GM12878 (cell line): ENCODE measurements at regions not wholly inside any gene's neighbourhood (a gene's known extent, or its start where the extent isn't known, plus 50 kb on each side); places are given as distances from the start of the nearest gene placed in this dataset.

Source experiments
- ATF7 ChIP-seq: fragments of 450-650 bp; IDR thresholded peaks from 2 replicates; pipeline ENCODE4 v1.6.1; 2016; ENCODE audit warnings: low read depth, mild to moderate bottlenecking
- BMI1 ChIP-seq: fragments of 450-650 bp; IDR thresholded peaks from 2 replicates; pipeline ENCODE4 v1.6.1; 2016; ENCODE audit warnings: mild to moderate bottlenecking, moderate library complexity, borderline replicate concordance
- CBFB ChIP-seq: IDR thresholded peaks from 2 replicates; pipeline ENCODE4 v1.6.1; 2016; ENCODE audit warnings: antibody characterized with exemption, low read depth
- EP300 ChIP-seq, 2 experiments: fragments of 150-350 bp in 1 of 2; IDR thresholded peaks; 2 replicates each; pipeline ENCODE4 v1.6.1; 2011 to 2012; ENCODE audit warnings: low read depth in 2 of 2, low read length in 2 of 2, borderline replicate concordance in 1 of 2, improper control_type of control experiment in 1 of 2, inconsistent platforms in 1 of 2; ENCODE audit not compliant: control insufficient read depth in 1 of 2
- ETV6 ChIP-seq, 2 experiments: fragments of 450-650 bp in 1 of 2; IDR thresholded peaks in 1 of 2; conservative IDR thresholded peaks in 1 of 2; 2 replicates each; pipeline ENCODE4 v1.6.1; 2014; ENCODE audit warnings: antibody characterized with exemption in 1 of 2, borderline replicate concordance in 1 of 2, low read depth in 1 of 2, mild to moderate bottlenecking in 1 of 2, moderate library complexity in 1 of 2
- JUNB ChIP-seq: IDR thresholded peaks from 2 replicates; pipeline ENCODE4 v1.6.1; 2016; ENCODE audit warnings: antibody characterized with exemption, mild to moderate bottlenecking
- MEF2A ChIP-seq: IDR thresholded peaks from 2 replicates; pipeline ENCODE4 v1.6.1; 2011; ENCODE audit warnings: low read depth, mild to moderate bottlenecking, low read length, moderate library complexity; ENCODE audit not compliant: insufficient read depth
- MEF2B ChIP-seq: fragments of 450-650 bp; IDR thresholded peaks from 2 replicates; pipeline ENCODE4 v1.6.1; 2018; ENCODE audit warnings: mild to moderate bottlenecking, moderate library complexity; ENCODE audit not compliant: partially characterized antibody, poor library complexity, severe bottlenecking
- MTA2 ChIP-seq: fragments of 450-650 bp; IDR thresholded peaks from 2 replicates; pipeline ENCODE4 v1.6.1; 2016; ENCODE audit warnings: low read depth, mild to moderate bottlenecking, moderate library complexity
- NFYA ChIP-seq: IDR thresholded peaks from 2 replicates; pipeline ENCODE4 v1.6.1; 2011; ENCODE audit warnings: low read depth, mild to moderate bottlenecking, low read length, improper control_type of control experiment, borderline replicate concordance
- PAX5 ChIP-seq: IDR thresholded peaks from 2 replicates; pipeline ENCODE4 v1.6.1; 2011; ENCODE audit warnings: low read depth, low read length, borderline replicate concordance
- PML ChIP-seq: IDR thresholded peaks from 2 replicates; pipeline ENCODE4 v1.6.1; 2012; ENCODE audit warnings: low read length, inconsistent platforms
- POU2F2 ChIP-seq: IDR thresholded peaks from 3 replicates; pipeline ENCODE4 v1.6.1; 2011; ENCODE audit warnings: low read depth, mild to moderate bottlenecking, low read length, borderline replicate concordance
- RAD51 ChIP-seq: fragments of 450-650 bp; IDR thresholded peaks from 2 replicates; pipeline ENCODE4 v1.6.1; 2016; ENCODE audit warnings: moderate library complexity, mild to moderate bottlenecking, inconsistent platforms
- RELA ChIP-seq: fragments of 450-650 bp; IDR thresholded peaks from 2 replicates; pipeline ENCODE4 v1.8.0; 2014; ENCODE audit warnings: borderline replicate concordance; ENCODE audit not compliant: partially characterized antibody
- RUNX3 ChIP-seq: IDR thresholded peaks from 2 replicates; pipeline ENCODE4 v1.6.1; 2012; ENCODE audit warnings: low read length, inconsistent platforms
- SKIL ChIP-seq: fragments of 450-650 bp; IDR thresholded peaks from 2 replicates; pipeline ENCODE4 v1.6.1; 2017; ENCODE audit warnings: mild to moderate bottlenecking, low read depth, inconsistent platforms; ENCODE audit not compliant: poor library complexity, severe bottlenecking
- SMARCA5 ChIP-seq: fragments of 450-650 bp; IDR thresholded peaks from 2 replicates; pipeline ENCODE4 v1.6.1; 2017; ENCODE audit warnings: mild to moderate bottlenecking
- TBL1XR1 ChIP-seq: IDR thresholded peaks from 2 replicates; pipeline ENCODE4 v1.6.1; 2012; ENCODE audit warnings: low read depth, low read length, improper control_type of control experiment
- TCF12 ChIP-seq: IDR thresholded peaks from 2 replicates; pipeline ENCODE4 v1.6.1; 2011; ENCODE audit warnings: low read depth, mild to moderate bottlenecking, low read length
- YY1 ChIP-seq: IDR thresholded peaks from 2 replicates; pipeline ENCODE4 v1.6.1; 2011; ENCODE audit warnings: low read depth, mild to moderate bottlenecking, low read length
- ZZZ3 ChIP-seq: IDR thresholded peaks from 2 replicates; pipeline ENCODE4 v1.6.1; 2011; ENCODE audit warnings: low read depth; ENCODE audit not compliant: control insufficient read depth, insufficient read length
- TF ChIP-seq, protein P1 (sequence below): fragments of 450-650 bp; IDR thresholded peaks from 2 replicates; pipeline ENCODE4 v1.6.1; 2016; ENCODE audit warnings: mild to moderate bottlenecking
- TF ChIP-seq, protein P2 (sequence below): fragments of 450-650 bp; formaldehyde crosslinking; IDR thresholded peaks from 2 replicates; pipeline ENCODE4 v1.4.0; 2022; ENCODE audit warnings: mild to moderate bottlenecking, moderate library complexity

- TF ChIP-seq PML = 0 out of 2 replicates have a peak, but pooled peaks have one; percentile 38
- peak; percentile 48; the same call in 1 of the 2 replicates for TF ChIP-seq MTA2
- TF ChIP-seq SMARCA5 = 0 out of 2 replicates have a peak, but pooled peaks have one; percentile 29
- no peak for TF ChIP-seq NFYA
- TF ChIP-seq CBFB = 0 out of 2 replicates have a peak, but pooled peaks have one; percentile 74
- TF ChIP-seq MEF2B = peak; percentile 44
- TF ChIP-seq SKIL = peak; percentile 77
- peak; percentile 8; the same call in 1 of the 2 replicates for TF ChIP-seq JUNB
- 0 out of 3 replicates have a peak, but pooled peaks have one; percentile 25 for TF ChIP-seq POU2F2
- TF ChIP-seq TCF12 = 0 out of 2 replicates have a peak, but pooled peaks have one; percentile 12
- TF ChIP-seq TBL1XR1 = peak; percentile 78
- 0 out of 2 replicates have a peak, but pooled peaks have one; percentile 26 for TF ChIP-seq RAD51
- no peak; the same call in 1 of the 2 replicates for TF ChIP-seq ATF7
- 0 out of 2 replicates have a peak, but pooled peaks have one; percentile 33 for TF ChIP-seq PAX5
- TF ChIP-seq RUNX3 = peak; percentile 92
- TF ChIP-seq MEF2A = peak; percentile 55; the same call in 1 of the 2 replicates
- peak; percentile 55 for TF ChIP-seq YY1
- TF ChIP-seq ETV6 (conservative IDR thresholded peaks at IDR 0.05 in 1 of 2, IDR thresholded peaks at IDR 0.05 in 1 of 2; ENCODE audit: borderline replicate concordance in 1 of 2, low read depth in 1 of 2) = no peak
- peak; percentile 14 to 63; a peak in 3 of 4 replicates for TF ChIP-seq EP300 (IDR thresholded peaks at IDR 0.05; ENCODE audit: borderline replicate concordance in 1 of 2, control insufficient read depth in 1 of 2, low read depth in 2 of 2, low read length in 2 of 2)
- peak; percentile 49 for TF ChIP-seq RELA
- TF ChIP-seq, protein P1, sequence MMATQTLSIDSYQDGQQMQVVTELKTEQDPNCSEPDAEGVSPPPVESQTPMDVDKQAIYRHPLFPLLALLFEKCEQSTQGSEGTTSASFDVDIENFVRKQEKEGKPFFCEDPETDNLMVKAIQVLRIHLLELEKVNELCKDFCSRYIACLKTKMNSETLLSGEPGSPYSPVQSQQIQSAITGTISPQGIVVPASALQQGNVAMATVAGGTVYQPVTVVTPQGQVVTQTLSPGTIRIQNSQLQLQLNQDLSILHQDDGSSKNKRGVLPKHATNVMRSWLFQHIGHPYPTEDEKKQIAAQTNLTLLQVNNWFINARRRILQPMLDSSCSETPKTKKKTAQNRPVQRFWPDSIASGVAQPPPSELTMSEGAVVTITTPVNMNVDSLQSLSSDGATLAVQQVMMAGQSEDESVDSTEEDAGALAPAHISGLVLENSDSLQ = 0 out of 2 replicates have a peak, but pooled peaks have one; percentile 9
- TF ChIP-seq BMI1 = peak; percentile 31; the same call in 1 of the 2 replicates
- TF ChIP-seq, protein P2, sequence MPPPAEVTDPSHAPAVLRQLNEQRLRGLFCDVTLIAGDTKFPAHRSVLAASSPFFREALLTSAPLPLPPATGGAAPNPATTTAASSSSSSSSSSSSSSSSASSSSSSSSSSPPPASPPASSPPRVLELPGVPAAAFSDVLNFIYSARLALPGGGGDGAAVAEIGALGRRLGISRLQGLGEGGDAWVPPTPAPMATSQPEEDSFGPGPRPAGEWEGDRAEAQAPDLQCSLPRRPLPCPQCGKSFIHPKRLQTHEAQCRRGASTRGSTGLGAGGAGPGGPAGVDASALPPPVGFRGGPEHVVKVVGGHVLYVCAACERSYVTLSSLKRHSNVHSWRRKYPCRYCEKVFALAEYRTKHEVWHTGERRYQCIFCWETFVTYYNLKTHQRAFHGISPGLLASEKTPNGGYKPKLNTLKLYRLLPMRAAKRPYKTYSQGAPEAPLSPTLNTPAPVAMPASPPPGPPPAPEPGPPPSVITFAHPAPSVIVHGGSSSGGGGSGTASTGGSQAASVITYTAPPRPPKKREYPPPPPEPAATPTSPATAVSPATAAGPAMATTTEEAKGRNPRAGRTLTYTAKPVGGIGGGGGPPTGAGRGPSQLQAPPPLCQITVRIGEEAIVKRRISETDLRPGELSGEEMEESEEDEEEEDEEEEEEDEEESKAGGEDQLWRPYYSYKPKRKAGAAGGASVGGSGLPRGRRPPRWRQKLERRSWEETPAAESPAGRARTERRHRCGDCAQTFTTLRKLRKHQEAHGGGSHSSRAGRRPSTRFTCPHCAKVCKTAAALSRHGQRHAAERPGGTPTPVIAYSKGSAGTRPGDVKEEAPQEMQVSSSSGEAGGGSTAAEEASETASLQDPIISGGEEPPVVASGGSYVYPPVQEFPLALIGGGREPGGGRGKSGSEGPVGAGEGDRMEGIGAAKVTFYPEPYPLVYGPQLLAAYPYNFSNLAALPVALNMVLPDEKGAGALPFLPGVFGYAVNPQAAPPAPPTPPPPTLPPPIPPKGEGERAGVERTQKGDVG (CRISPR knock-in tag) = no peak
- no peak for TF ChIP-seq ZZZ3
Measured at GRCh38 chr1:59007820-59008598, 224.2 kb upstream of the JUN start (continued).
